ENCODE measurements at regions not wholly inside any gene's neighbourhood (a gene's known extent, or its start where the extent isn't known, plus 50 kb on each side); places are given as distances from the start of the nearest gene placed in this dataset.

DNA sequence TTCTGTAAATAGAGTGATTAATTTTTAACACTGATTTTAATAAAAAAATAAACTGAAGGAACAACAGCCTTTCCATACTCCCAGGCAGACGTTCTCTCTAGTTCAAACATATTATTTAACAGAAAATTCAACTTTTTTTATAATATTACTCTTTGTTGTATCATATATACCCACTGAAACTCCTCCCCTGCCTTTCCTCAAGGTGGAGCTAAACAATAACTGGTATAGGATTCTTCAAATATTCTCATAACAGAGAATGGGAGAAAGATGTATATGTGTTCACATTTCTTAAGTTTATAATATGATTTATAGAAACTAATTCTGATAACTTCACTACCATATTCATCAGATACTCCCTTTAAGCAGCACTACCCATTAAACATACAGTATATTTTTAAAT lies 83.4 kb downstream of the CYLC2 start:
- 72% methylated on average over 1 of the region's 1 CpG; no CpG with 5 or more reads in 1 of the 2 experiments for WGBS, 2 experiments (ENCODE audit: extremely low coverage in 1 of 2, insufficient coverage in 1 of 2, insufficient read length in 1 of 2, insufficient replicate concordance in 2 of 2, low coverage in 1 of 2, low lambda C conversion rate in 2 of 2, missing lambda C conversion rate in 1 of 2)
- no peaks in the 10 kb centered on the region for H3K27me3 ChIP-seq (replicated peaks in 1 of 4; ENCODE audit: control insufficient read depth in 3 of 4, extremely low read depth in 1 of 4, insufficient read depth in 3 of 4, low read length in 3 of 4)
- H3K18ac ChIP-seq (ENCODE audit: extremely low read depth, low read length) = no peak overlapping the region
- no peaks in the 10 kb centered on the region for H4K20me1 ChIP-seq (replicated peaks in 1 of 2; ENCODE audit: control insufficient read depth in 1 of 2, insufficient read depth in 2 of 2, low read length in 2 of 2)
- no peaks in the 10 kb centered on the region for H3K9me3 ChIP-seq (ENCODE audit: insufficient read depth in 2 of 2, low read depth in 1 of 2, low read length in 1 of 2)
- H3K56ac ChIP-seq (replicated peaks; ENCODE audit: insufficient read length, low read depth, low read length) = no peak overlapping the region
- H3K23ac ChIP-seq (ENCODE audit: insufficient read length) = no peak overlapping the region
- H3K4ac ChIP-seq (replicated peaks; ENCODE audit: insufficient read length, low read depth, low read length) = no peak overlapping the region
- H2BK12ac ChIP-seq (ENCODE audit: low read depth, low read length) = no peak overlapping the region
- H3K79me2 ChIP-seq (ENCODE audit: control insufficient read depth in 1 of 2, insufficient read depth in 2 of 2, low read length in 2 of 2) = no peaks in the 10 kb centered on the region
- H2BK15ac ChIP-seq (ENCODE audit: low read length) = no peak overlapping the region
- FAIRE-seq (no peak), DNase-seq (ENCODE audit: low read depth in 1 of 2, low spot score in 2 of 2) (no peak)
- H2AK5ac ChIP-seq (ENCODE audit: low read depth, low read length) = no peak overlapping the region
- H3K4me3 ChIP-seq (ENCODE audit: extremely low read depth in 1 of 4, insufficient read depth in 2 of 4, low read depth in 3 of 4, low read length in 4 of 4) = no peak overlapping the region
- no peak overlapping the region for H2BK120ac ChIP-seq (replicated peaks; ENCODE audit: low read depth, low read length)
- CTCF ChIA-PET (ENCODE audit: partially characterized antibody) = no interaction called here
- no peaks in the 10 kb centered on the region for H3K79me1 ChIP-seq (ENCODE audit: low read depth, low read length)
- no peak overlapping the region for H3K9ac ChIP-seq (replicated peaks in 1 of 4; ENCODE audit: extremely low read depth in 1 of 4, low read depth in 3 of 4, low read length in 3 of 4)
- no peak overlapping the region for H2AFZ ChIP-seq (ENCODE audit: low read length)
- POLR2A ChIA-PET (ENCODE audit: partially characterized antibody) = no interaction called here
- no peak overlapping the region for H2BK5ac ChIP-seq (ENCODE audit: low read depth, low read length)
- no peak overlapping the region for H3K4me2 ChIP-seq (ENCODE audit: insufficient read depth in 1 of 2, low read depth in 2 of 2, low read length in 2 of 2)
- H3K23me2 ChIP-seq (ENCODE audit: low read depth, low read length) = no peaks in the 10 kb centered on the region
- no peaks in the 10 kb centered on the region for H3K4me1 ChIP-seq (replicated peaks in 1 of 4; ENCODE audit: control insufficient read depth in 3 of 4, insufficient read depth in 4 of 4, low read length in 3 of 4)
- no peaks in the 10 kb centered on the region for H3K36me3 ChIP-seq (ENCODE audit: control insufficient read depth in 2 of 4, insufficient read depth in 4 of 4, low read length in 3 of 4)
- H3K27ac ChIP-seq (ENCODE audit: low read depth, low read length) = no peak overlapping the region
- no peak overlapping the region for H4K5ac ChIP-seq (ENCODE audit: insufficient read length, low read depth, low read length)
- H4K91ac ChIP-seq (replicated peaks; ENCODE audit: insufficient read length, low read length) = no peak overlapping the region
- no peak overlapping the region for H4K8ac ChIP-seq (ENCODE audit: extremely low read depth, insufficient read depth, low read length)
- TF ChIP-seq NANOG (IDR thresholded peaks at IDR 0.05; ENCODE audit: insufficient read depth, low read depth, low read length, poor library complexity, severe bottlenecking) (no peak), CHD2 (IDR thresholded peaks at IDR 0.05; ENCODE audit: low read length) (no peak), TCF12 (IDR thresholded peaks at IDR 0.05; ENCODE audit: low read depth, low read length) (no peak), SIRT6 (IDR thresholded peaks at IDR 0.05; ENCODE audit: low read length) (no peak), HDAC6 (IDR thresholded peaks at IDR 0.05; ENCODE audit: low read depth, low read length) (no peak), JUN (IDR thresholded peaks at IDR 0.05; ENCODE audit: low read depth, low read length) (no peak), SUZ12 (IDR thresholded peaks at IDR 0.05; ENCODE audit: low read length) (no peak), JUND (IDR thresholded peaks at IDR 0.05; ENCODE audit: low read length) (no peak), PHF8 (conservative IDR thresholded peaks at IDR 0.05; ENCODE audit: low read depth, low read length) (no peak), SRF (IDR thresholded peaks at IDR 0.05; ENCODE audit: low read depth, low read length) (no peak), HDAC2 (IDR thresholded peaks at IDR 0.05; ENCODE audit: borderline replicate concordance in 1 of 2, low read depth in 2 of 2, low read length in 2 of 2) (no peak), RFX5 (IDR thresholded peaks at IDR 0.05; ENCODE audit: borderline replicate concordance, low read depth, low read length) (no peak), KDM5A (IDR thresholded peaks at IDR 0.05; ENCODE audit: low read length) (no peak), POLR2AphosphoS5 (IDR thresholded peaks at IDR 0.05; ENCODE audit: low read depth, low read length) (no peak)
- no peak overlapping the region for H3K14ac ChIP-seq (ENCODE audit: insufficient read length)
- no peak overlapping the region for H2BK20ac ChIP-seq (ENCODE audit: low read length)
